HepG2 (cell line): ENCODE measurements at regions not wholly inside any gene's neighbourhood (a gene's known extent, or its start where the extent isn't known, plus 50 kb on each side); places are given as distances from the start of the nearest gene placed in this dataset.

Source experiments
- ATAC-seq: fragments of 200-7000 bp; cut with Tn5 transposase; 3 replicates; pipeline ENCODE4 v1.9.1; 2020; ENCODE audit warnings: mild to moderate bottlenecking, moderate library complexity
- BruUV-seq: library from RNA; stranded (reverse); fragments of 400-500 nt; replicated peaks from 2 replicates; lab custom pipeline; 2021; lab: Mats Ljungman, UMichigan
- CTCF ChIA-PET: fragments of 300-600 bp; formaldehyde crosslinking; extraction: SDS; loops from one replicate; lab custom pipeline; 2021; ENCODE audit warnings: low total read pairs, inconsistent platforms, low intra/inter-chr PET ratio; lab: Yijun Ruan, JAX
- POLR2A ChIA-PET: fragments of 350-600 bp; sonication (Branson Sonifier 250); formaldehyde crosslinking; loops from one replicate; lab custom pipeline; 2020; ENCODE audit warnings: antibody characterized with exemption, inconsistent platforms; lab: Yijun Ruan, JAX
- DNase-seq: peaks from one replicate; pipeline ENCODE4 v3.0.0-alpha.2; 2015; ENCODE audit warnings: low spot score
- FAIRE-seq: peaks from 3 replicates; lab custom pipeline; 2011; peaks lifted over from hg19 to GRCh38; lab: Jason Lieb, UNC
- H2AFZ ChIP-seq: one replicate; pipeline ENCODE4 v1.6.1; 2011; ENCODE audit warnings: low read length, inconsistent platforms
- H3K27ac ChIP-seq: fragments of 300-600 bp; 3 replicates; pipeline ENCODE4 v1.8.0; 2011; ENCODE audit warnings: mixed run types, mild to moderate bottlenecking, mixed read lengths, low read length, inconsistent platforms; ENCODE audit not compliant: insufficient read depth; ENCODE audit errors: extremely low read length
- H3K27me3 ChIP-seq, 2 experiments: fragments of 200-600 bp in 1 of 2; 2 replicates in 1 of 2; 3 replicates in 1 of 2; pipeline versions ENCODE4 v1.6.0 to v1.8.0; 2011; ENCODE audit warnings: low read length in 2 of 2, mild to moderate bottlenecking in 2 of 2, moderate library complexity in 2 of 2, inconsistent platforms in 1 of 2; ENCODE audit not compliant: insufficient read depth in 2 of 2, control insufficient read depth in 1 of 2
- H3K36me3 ChIP-seq, 2 experiments: fragments of 200-600 bp in 1 of 2; replicated peaks in 1 of 2; 2 replicates in 1 of 2; 3 replicates in 1 of 2; pipeline versions ENCODE4 v1.5.1 to v1.8.0; 2011; ENCODE audit warnings: low read length in 2 of 2, inconsistent platforms in 1 of 2; ENCODE audit not compliant: insufficient read depth in 2 of 2, control insufficient read depth in 1 of 2
- H3K4me1 ChIP-seq: 2 replicates; pipeline ENCODE4 v1.5.1; 2012; ENCODE audit warnings: low read length, inconsistent platforms; ENCODE audit not compliant: insufficient read depth
- H3K4me2 ChIP-seq: 2 replicates; pipeline ENCODE4 v1.6.0; 2011; ENCODE audit warnings: low read depth, low read length, inconsistent platforms
- H3K4me3 ChIP-seq, 3 experiments: fragments of 200-600 bp in 1 of 3; sonication (generic), shearing (Covaris generic) in 1 of 3; replicated peaks in 1 of 3; 2 replicates each; pipeline ENCODE4 v1.5.1; 2011 to 2016; ENCODE audit warnings: low read length in 3 of 3, inconsistent platforms in 2 of 3, low read depth in 2 of 3, mild to moderate bottlenecking in 2 of 3, control low read depth in 1 of 3, mixed read lengths in 1 of 3; ENCODE audit not compliant: insufficient read depth in 1 of 3
- H3K79me2 ChIP-seq: one replicate; pipeline ENCODE4 v1.6.1; 2011; ENCODE audit warnings: low read length, inconsistent platforms; ENCODE audit not compliant: insufficient read depth
- H3K9ac ChIP-seq: 2 replicates; pipeline ENCODE4 v1.6.0; 2011; ENCODE audit warnings: mild to moderate bottlenecking, low read depth, low read length, inconsistent platforms; ENCODE audit not compliant: insufficient read depth
- H3K9me3 ChIP-seq: 2 replicates; pipeline ENCODE4 v1.5.1; 2012; ENCODE audit warnings: mild to moderate bottlenecking, low read length
- H4K20me1 ChIP-seq: 2 replicates; pipeline ENCODE4 v1.6.0; 2011; ENCODE audit warnings: inconsistent platforms, mild to moderate bottlenecking, low read length, moderate library complexity; ENCODE audit not compliant: insufficient read depth
- AHDC1 ChIP-seq: sonication (generic); formaldehyde crosslinking; IDR thresholded peaks from 2 replicates; pipeline ENCODE4 v1.5.1; 2020; ENCODE audit warnings: mild to moderate bottlenecking, missing genetic modification reagents, borderline replicate concordance
- ZNF557 ChIP-seq: sonication (generic); formaldehyde crosslinking; IDR thresholded peaks from 2 replicates; pipeline ENCODE4 v1.4.0; 2020; ENCODE audit warnings: missing genetic modification reagents
- ZNF562 ChIP-seq: sonication (generic); formaldehyde crosslinking; IDR thresholded peaks from 2 replicates; pipeline ENCODE4 v1.8.0; 2022; ENCODE audit warnings: missing genetic modification reagents, borderline replicate concordance
- ZSCAN21 ChIP-seq: sonication (generic); formaldehyde crosslinking; IDR thresholded peaks from 2 replicates; pipeline ENCODE4 v1.8.0; 2022; ENCODE audit warnings: mild to moderate bottlenecking, missing genetic modification reagents, moderate library complexity, borderline replicate concordance
- WGBS: methylation state at CpG from one replicate; pipeline ENCODE4 v1.1.6; 2017; ENCODE audit warnings: low lambda C conversion rate; 5-methylcytosine and 5-hydroxymethylcytosine counted together
- in situ Hi-C: cut with HindIII; loops from 2 replicates; pipeline ENCODE4 v1.10.0; 2017; ENCODE audit warnings: low pct_unique_long_range_greater_than_20kb; ENCODE audit not compliant: extremely low pct_ligation_motif_present
- intact Hi-C: fragments of 100-400 bp; cut with micrococcal nuclease; formaldehyde crosslinking; loops from one replicate; pipeline ENCODE4 v1.10.0; 2022; ENCODE audit not compliant: unreplicated experiment
- TF ChIP-seq, protein P1 (sequence below): sonication (generic); formaldehyde crosslinking; IDR thresholded peaks from 2 replicates; pipeline ENCODE4 v1.8.1; 2022; ENCODE audit warnings: low read depth, mild to moderate bottlenecking, missing genetic modification reagents

- TF ChIP-seq AHDC1 (CRISPR knock-in tag) (no peak), ZNF557 (no peak), ZSCAN21 (no peak)
These were observed 640.9 kb upstream of the SETBP1 start (continued) for GRCh38 chr18:44039826-44040225.

GRCh38 chr18:44041553-44041952, 639.1 kb upstream of the SETBP1 start:
- TF ChIP-seq, protein P1, sequence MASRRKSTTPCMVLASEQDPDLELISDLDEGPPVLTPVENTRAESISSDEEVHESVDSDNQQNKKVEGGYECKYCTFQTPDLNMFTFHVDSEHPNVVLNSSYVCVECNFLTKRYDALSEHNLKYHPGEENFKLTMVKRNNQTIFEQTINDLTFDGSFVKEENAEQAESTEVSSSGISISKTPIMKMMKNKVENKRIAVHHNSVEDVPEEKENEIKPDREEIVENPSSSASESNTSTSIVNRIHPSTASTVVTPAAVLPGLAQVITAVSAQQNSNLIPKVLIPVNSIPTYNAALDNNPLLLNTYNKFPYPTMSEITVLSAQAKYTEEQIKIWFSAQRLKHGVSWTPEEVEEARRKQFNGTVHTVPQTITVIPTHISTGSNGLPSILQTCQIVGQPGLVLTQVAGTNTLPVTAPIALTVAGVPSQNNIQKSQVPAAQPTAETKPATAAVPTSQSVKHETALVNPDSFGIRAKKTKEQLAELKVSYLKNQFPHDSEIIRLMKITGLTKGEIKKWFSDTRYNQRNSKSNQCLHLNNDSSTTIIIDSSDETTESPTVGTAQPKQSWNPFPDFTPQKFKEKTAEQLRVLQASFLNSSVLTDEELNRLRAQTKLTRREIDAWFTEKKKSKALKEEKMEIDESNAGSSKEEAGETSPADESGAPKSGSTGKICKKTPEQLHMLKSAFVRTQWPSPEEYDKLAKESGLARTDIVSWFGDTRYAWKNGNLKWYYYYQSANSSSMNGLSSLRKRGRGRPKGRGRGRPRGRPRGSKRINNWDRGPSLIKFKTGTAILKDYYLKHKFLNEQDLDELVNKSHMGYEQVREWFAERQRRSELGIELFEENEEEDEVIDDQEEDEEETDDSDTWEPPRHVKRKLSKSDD (CRISPR knock-in tag) = no peak
- no peak for TF ChIP-seq ZNF562 (CRISPR knock-in tag)
- intact Hi-C loops = no loop called here
- in situ Hi-C loops = no loop called here
- Histone ChIP-seq H3K4me1 (no peaks in the 10 kb centered on the region), H3K27ac (no peak overlapping the region), H3K27me3 (no peaks in the 10 kb centered on the region), H3K9ac (no peak overlapping the region), H3K79me2 (no peaks in the 10 kb centered on the region), H3K36me3 (no peaks in the 10 kb centered on the region), H3K4me3 (no peak overlapping the region), H3K4me2 (no peak overlapping the region), H4K20me1 (no peaks in the 10 kb centered on the region), H3K9me3 (peaks cover 64% of the 10 kb centered on the region), H2AFZ (no peak overlapping the region)
- ATAC-seq (no peak), DNase-seq (no peak), FAIRE-seq (no peak)
- WGBS = 0% methylated on average over 3 of the region's 3 CpGs
- BruUV-seq = no TSS peak
- CTCF ChIA-PET = no interaction called here
- POLR2A ChIA-PET = no interaction called here
